NCI-H526 (cell line): ENCODE measurements at regions not wholly inside any gene's neighbourhood (a gene's known extent, or its start where the extent isn't known, plus 50 kb on each side); places are given as distances from the start of the nearest gene placed in this dataset.
"Not testable (repeated sequence)": the region's sequence is repeated elsewhere in the genome, so short reads cannot be mapped to it uniquely, and the experiment has no call there.

Source experiments
- DNase-seq, 2 experiments: peaks; one replicate each; lab custom pipeline; 2025; lab: John Stamatoyannopoulos, UW

DNA sequence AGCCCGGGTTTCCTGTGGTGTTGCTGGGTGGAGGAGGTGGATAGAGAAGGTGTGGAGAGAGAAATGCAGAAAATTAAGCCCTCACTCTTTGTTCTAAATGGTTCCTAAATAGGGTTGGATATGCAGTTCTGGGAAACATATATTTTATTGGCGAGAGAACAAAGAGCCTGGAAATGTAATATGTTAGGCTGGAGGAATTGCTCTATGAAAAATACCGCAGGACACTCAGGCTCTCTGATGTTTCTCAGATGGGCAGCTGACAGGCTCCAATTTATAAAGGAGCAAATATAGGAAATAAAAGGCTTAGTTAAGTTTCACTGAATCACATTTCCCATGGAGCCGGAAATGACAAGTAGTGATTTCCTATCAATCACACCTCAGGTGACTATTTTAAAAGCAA, 428.0 kb downstream of the TMEM135 start:
- DNase-seq = no peak

DNA sequence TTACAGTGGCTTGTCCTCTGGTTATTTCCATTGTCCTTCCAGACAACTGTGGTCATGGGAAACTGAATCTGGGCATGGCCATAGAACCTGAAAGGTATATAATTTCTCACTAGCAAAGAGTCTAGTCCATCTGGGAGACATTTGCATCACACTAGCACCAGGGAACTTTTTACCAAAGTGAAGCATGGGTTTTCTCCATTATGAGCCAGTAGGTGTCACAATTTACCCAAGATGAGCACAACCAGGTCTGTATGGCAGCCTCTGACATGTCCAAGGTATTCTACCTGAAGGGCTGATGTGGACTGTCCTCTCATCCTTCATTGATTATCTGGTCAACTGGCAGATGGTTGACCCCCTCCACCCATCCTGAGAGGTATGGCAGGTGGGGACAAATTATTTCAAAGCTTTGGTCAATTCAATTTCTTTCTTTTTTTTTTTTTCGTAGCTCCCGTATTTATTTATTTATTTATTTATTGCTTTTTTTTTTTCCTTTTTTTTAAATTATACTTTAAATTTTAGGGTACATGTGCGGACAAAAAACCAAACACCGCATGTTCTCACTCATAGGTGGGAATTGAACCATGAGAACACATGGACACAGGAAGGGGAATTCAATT, 425.9 kb downstream of the TMEM135 start:
- peak; percentile 56 to 83 for DNase-seq

GRCh38 chr11:87462171-87462570, 424.4 kb downstream of the TMEM135 start:
- no peak for DNase-seq

- DNase-seq = no peak
Observed at GRCh38 chr11:87460842-87461637, 423.3 kb downstream of the TMEM135 start.

DNA sequence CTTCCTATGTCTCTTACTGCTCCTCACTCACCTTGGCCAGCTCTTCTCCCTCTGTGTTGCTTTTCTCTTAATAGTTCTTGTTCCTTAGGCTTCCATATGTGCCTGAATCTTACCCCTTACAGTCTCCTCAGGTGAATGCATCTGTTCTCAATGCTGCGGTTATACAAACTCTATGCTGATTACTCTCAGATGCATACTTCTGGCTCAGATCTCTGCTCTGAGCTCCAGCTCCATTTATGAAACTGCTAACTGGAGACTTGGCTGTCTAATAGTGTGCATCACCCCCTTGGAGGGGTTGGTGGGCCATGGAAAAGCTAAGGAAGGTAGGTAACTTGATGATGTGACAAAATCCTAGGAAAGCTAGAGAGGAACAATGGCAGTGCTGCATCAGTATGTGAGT, 422.5 kb downstream of the TMEM135 start:
- DNase-seq = no peak

- DNase-seq = no peak
Observed at GRCh38 chr11:87459351-87459750, 421.6 kb downstream of the TMEM135 start.

GRCh38 chr11:87456499-87456898, 418.8 kb downstream of the TMEM135 start:
- no peak for DNase-seq

DNA sequence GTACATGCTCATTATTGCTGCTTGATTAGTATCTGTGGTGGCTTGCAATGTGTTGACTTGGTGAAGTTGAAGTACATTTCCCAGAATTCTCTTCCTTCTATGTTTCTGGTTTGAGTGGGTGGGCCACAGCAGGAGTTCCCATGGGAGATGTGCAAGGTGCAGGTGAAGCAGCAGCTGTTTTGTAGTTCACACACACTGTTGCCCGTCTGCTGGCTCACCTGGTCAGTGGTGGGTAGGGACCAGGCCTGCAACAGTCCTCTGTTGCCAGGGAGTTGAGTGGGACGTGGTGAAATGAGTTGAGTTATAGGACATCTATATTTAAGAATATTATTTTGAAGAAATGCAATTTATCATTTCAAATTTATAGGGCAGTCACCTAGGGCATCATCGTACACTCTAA, 417.4 kb downstream of the TMEM135 start:
- DNase-seq = no peak

DNA sequence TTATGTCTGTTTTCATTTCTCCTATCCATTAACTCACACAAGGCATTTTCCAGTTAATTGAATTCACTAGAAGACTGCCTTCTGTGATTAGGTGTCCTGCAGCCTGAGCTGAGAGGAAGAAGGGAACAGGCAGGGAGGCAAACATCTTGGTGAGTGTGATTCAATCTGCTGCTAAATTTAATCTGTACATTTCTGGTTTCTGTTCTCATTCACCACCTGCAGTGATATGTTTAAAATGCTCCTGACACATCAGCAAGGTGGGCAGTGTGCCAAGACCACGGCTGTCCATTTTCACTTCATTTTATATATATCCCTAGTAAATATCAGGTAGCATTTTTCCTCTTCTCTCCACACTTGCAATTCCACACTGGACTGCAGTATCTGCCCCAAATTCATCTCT, 416.5 kb downstream of the TMEM135 start:
- no peak for DNase-seq

- DNase-seq = no peak
Observed at GRCh38 chr11:87453531-87454089, 415.9 kb downstream of the TMEM135 start.

- not testable (repeated sequence) for DNase-seq
Observed at GRCh38 chr11:87452025-87452424, 414.3 kb downstream of the TMEM135 start.

DNA sequence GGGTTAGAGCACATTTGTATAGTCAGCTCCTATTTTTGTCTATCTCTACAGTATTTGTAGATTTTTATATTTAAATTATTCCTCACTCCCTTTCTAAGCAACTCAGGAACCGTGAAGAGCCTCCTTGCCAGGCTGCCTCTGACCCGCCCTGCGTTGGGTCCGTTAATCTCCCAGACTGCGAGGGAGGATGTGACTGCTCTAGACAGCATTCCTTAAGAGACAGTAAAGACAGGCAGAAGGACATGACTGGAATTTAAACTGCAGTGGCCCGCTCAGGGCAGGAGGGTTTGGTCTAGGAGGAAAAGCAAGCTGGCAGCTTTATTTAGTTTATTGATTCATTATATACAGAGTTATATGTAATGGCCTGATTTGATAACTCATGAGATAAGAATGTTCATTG, 413.7 kb downstream of the TMEM135 start:
- DNase-seq = no peak

- peak; percentile 66 to 76 for DNase-seq
Observed at GRCh38 chr11:87447606-87448005, 409.9 kb downstream of the TMEM135 start.

DNA sequence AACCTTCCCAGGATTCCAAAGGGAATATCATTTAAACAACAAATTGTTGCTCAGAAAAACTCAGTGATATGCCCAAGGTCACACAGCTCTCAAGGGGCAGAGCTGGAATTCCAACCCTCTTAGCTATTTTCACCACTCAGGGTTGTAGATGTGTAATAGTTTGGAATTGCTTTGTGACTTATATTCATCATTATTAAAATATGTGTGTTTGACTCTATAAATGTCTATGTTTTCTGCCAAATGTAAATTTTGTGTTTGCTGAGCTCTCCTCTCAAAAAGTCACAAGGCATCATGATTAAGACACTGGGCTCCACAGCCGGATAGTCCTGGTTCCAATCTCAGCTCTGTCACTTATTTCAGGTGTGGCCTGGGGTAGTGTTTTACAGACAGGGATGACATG, 407.3 kb downstream of the TMEM135 start:
- no peak for DNase-seq

DNA sequence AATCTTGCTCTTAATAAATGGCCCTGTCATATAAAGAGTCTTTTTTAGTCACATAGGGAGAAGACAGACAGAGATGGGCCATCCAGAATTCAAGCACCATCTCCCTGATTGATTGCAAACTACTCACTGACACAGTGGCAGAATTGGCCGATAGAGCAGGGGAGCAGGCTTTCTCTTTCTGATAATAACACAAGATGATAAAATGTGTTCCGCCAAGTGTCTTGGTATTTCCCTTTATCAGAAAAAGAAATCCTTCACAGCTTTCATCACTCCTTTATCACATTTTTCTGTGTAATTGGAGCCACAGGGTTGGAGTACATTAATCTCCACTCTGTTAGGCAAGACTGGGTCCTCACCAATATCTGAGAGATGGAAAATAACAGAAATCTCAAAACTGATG, 406.0 kb downstream of the TMEM135 start:
- DNase-seq = no peak

DNA sequence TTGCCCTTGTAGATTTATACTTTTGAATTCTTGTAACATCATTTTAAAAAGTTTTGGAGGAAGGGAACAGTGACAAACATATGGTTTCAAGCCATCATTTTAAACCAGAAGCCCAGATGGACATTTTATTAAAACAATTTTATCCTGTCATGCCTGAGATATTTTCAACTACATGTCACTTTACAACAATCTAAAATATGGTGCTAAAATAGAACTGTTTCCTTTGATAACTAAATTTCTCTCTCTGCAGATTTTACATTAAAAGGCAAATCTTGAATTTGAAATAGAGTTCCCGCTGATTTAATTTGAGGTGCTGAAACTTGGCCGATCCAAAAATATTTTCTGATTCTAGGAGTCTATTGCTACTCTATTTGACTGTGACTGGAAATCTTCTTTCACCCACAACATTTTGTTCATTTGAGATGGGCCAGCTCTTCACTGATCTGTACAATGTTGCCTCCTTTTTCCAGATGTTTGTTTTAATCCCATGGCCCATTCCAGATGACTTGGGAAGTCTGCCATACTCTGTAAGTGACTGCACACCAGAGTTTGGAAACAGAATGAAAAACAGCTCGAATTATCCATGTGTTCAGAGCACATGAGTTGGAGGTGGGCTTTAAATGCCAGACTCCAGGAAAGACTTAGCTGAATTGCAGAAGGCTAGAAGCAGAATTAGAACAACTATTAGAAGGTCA, 402.5 kb downstream of the TMEM135 start:
- no peak for DNase-seq

GRCh38 chr11:87438416-87438815, 400.7 kb downstream of the TMEM135 start:
- no peak for DNase-seq

DNA sequence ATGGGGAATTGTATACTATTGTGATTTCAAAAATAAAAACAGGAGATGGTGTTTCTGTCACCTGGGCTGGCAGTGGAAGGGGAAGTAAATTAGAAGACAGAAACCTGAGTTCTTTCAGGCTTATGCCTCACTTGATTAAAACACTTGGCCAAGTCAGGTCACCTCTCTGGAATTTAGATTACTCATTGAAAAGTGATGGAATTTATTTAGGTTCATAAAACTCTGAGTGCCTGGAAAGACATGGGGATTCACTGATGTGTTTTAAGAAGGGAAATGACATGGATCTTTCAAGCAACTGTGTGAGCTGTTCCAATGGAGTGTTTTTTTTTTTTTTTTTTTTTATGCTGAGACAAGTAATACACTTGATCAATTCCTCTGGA, 400.1 kb downstream of the TMEM135 start:
- no peak for DNase-seq

- no peak for DNase-seq
Observed at GRCh38 chr11:87437133-87437843, 399.6 kb downstream of the TMEM135 start.

GRCh38 chr11:87432022-87432421, 394.3 kb downstream of the TMEM135 start:
- DNase-seq = no peak

DNA sequence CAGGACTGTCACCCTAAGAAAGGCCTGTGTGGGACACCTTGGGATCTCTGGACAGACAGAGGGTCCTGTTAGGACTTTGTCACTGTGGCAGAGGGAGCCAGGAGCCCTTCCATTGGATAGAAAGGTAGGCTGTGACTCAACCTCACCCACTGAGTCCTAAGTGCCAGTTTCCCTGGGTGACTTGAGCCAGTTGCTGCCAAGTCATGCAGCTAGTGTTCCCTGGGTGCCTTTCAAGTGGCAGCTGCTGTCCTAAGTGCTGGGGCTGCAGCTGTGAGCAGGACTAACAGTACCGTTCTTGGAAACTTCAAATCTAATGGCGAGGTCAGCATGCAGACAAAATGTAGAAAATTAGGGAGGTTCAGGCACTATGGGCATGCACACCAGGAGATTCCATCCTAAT, 393.7 kb downstream of the TMEM135 start:
- no peak for DNase-seq

DNA sequence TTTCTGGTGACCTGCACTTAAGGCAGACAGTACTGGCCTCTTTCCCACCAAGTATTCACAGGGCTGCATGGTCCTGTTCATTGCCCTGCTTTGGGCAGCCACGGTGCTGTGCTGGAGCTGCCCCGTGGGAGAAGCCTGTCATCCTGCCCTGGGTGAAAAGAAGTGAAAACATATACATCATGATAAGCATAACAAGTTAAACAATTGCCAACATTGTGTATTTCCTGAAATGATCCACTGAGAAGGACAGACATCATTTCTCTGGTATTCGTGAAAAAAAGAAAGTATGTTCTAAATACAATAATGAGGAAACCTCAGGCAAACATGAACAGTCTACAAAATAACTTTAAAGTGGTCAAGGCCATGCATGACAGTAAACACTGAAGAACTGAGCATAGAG, 393.1 kb downstream of the TMEM135 start:
- no peak for DNase-seq
